Panc1 (cell line): ENCODE measurements at regions not wholly inside any gene's neighbourhood (a gene's known extent, or its start where the extent isn't known, plus 50 kb on each side); places are given as distances from the start of the nearest gene placed in this dataset.

Source experiments
- ATAC-seq: fragments of 200-7000 bp; cut with Tn5 transposase; 2 replicates; pipeline ENCODE4 v1.9.1; 2020; ENCODE audit warnings: mild to moderate bottlenecking, moderate library complexity
- BruUV-seq: library from RNA; stranded (reverse); fragments of 400-500 nt; replicated peaks from 2 replicates; lab custom pipeline; 2021; lab: Mats Ljungman, UMichigan
- CTCF ChIA-PET: fragments of 300-600 bp; sonication (Branson Sonifier 250); formaldehyde crosslinking; loops from one replicate; lab custom pipeline; 2022; ENCODE audit warnings: antibody characterized with exemption; lab: Charles Lee
- POLR2A ChIA-PET: fragments of 300-600 bp; sonication (Branson Sonifier 250); formaldehyde crosslinking; loops from one replicate; lab custom pipeline; 2022; ENCODE audit warnings: antibody characterized with exemption; lab: Charles Lee
- DNase-seq: peaks from one replicate; pipeline ENCODE4 v3.0.0-alpha.2; 2010; ENCODE audit warnings: low read depth, low spot score
- H3K27ac ChIP-seq: 2 replicates; pipeline ENCODE4 v1.5.1; 2011; ENCODE audit warnings: mild to moderate bottlenecking, low read length, inconsistent platforms
- H3K27me3 ChIP-seq: fragments of 200-500 bp; sonication (Bioruptor generic); 2 replicates; pipeline ENCODE4 v1.6.0; 2014; ENCODE audit warnings: low read length, inconsistent platforms; ENCODE audit not compliant: control insufficient read depth, insufficient read depth
- H3K36me3 ChIP-seq: fragments of 200-500 bp; sonication (Bioruptor generic); 2 replicates; pipeline ENCODE4 v1.5.1; 2014; ENCODE audit warnings: inconsistent platforms, mild to moderate bottlenecking, low read length, moderate library complexity; ENCODE audit not compliant: control insufficient read depth, insufficient read depth
- H3K4me1 ChIP-seq: 2 replicates; pipeline ENCODE4 v1.5.1; 2011; ENCODE audit warnings: inconsistent platforms, mild to moderate bottlenecking, low read length, moderate library complexity; ENCODE audit not compliant: control insufficient read depth, insufficient read depth
- H3K4me3 ChIP-seq, 2 experiments: 2 replicates each; pipeline ENCODE4 v1.5.1; 2011 to 2012; ENCODE audit warnings: low read depth in 2 of 2, low read length in 2 of 2, mild to moderate bottlenecking in 2 of 2, inconsistent platforms in 1 of 2, moderate library complexity in 1 of 2
- H3K9me3 ChIP-seq: fragments of 200-500 bp; sonication (Bioruptor generic); 2 replicates; pipeline ENCODE4 v1.5.1; 2014; ENCODE audit warnings: low read depth, mild to moderate bottlenecking, inconsistent platforms, low read length, moderate library complexity; ENCODE audit not compliant: control insufficient read depth, insufficient read depth
- CTCF ChIP-seq: fragments of 450-650 bp; IDR thresholded peaks from 2 replicates; pipeline ENCODE4 v1.5.1; 2017; ENCODE audit warnings: mild to moderate bottlenecking
- POLR2AphosphoS5 ChIP-seq: IDR thresholded peaks from 2 replicates; pipeline ENCODE4 v1.6.1; 2012; ENCODE audit warnings: mild to moderate bottlenecking, low read depth, low read length, moderate library complexity
- SIN3A ChIP-seq: IDR thresholded peaks from 2 replicates; pipeline ENCODE4 v1.6.1; 2012; ENCODE audit warnings: low read depth, mild to moderate bottlenecking, low read length, moderate library complexity, borderline replicate concordance; ENCODE audit not compliant: insufficient read depth
- TCF7L2 ChIP-seq: IDR thresholded peaks from 2 replicates; pipeline ENCODE4 v1.6.1; 2011; ENCODE audit warnings: mild to moderate bottlenecking, low read depth, low read length, inconsistent platforms
- in situ Hi-C: cut with HindIII; loops from 2 replicates; pipeline ENCODE4 v1.10.0; 2016; ENCODE audit warnings: low sequenced_read_pairs, low pct_unique_long_range_greater_than_20kb
- intact Hi-C: fragments of 100-400 bp; cut with micrococcal nuclease; formaldehyde crosslinking; loops from one replicate; pipeline ENCODE4 v1.10.0; 2022; ENCODE audit not compliant: unreplicated experiment
- TF ChIP-seq, protein P1 (sequence below), 2 experiments: IDR thresholded peaks; 2 replicates each; pipeline ENCODE4 v1.6.1; 2011 to 2012; ENCODE audit warnings: low read depth in 2 of 2, control low read depth in 1 of 2, low read length in 1 of 2, mild to moderate bottlenecking in 1 of 2, moderate library complexity in 1 of 2; ENCODE audit not compliant: insufficient read depth in 1 of 2

- TF ChIP-seq SIN3A (no peak), TCF7L2 (no peak), POLR2AphosphoS5 (no peak), CTCF (no peak)
- TF ChIP-seq, protein P1, sequence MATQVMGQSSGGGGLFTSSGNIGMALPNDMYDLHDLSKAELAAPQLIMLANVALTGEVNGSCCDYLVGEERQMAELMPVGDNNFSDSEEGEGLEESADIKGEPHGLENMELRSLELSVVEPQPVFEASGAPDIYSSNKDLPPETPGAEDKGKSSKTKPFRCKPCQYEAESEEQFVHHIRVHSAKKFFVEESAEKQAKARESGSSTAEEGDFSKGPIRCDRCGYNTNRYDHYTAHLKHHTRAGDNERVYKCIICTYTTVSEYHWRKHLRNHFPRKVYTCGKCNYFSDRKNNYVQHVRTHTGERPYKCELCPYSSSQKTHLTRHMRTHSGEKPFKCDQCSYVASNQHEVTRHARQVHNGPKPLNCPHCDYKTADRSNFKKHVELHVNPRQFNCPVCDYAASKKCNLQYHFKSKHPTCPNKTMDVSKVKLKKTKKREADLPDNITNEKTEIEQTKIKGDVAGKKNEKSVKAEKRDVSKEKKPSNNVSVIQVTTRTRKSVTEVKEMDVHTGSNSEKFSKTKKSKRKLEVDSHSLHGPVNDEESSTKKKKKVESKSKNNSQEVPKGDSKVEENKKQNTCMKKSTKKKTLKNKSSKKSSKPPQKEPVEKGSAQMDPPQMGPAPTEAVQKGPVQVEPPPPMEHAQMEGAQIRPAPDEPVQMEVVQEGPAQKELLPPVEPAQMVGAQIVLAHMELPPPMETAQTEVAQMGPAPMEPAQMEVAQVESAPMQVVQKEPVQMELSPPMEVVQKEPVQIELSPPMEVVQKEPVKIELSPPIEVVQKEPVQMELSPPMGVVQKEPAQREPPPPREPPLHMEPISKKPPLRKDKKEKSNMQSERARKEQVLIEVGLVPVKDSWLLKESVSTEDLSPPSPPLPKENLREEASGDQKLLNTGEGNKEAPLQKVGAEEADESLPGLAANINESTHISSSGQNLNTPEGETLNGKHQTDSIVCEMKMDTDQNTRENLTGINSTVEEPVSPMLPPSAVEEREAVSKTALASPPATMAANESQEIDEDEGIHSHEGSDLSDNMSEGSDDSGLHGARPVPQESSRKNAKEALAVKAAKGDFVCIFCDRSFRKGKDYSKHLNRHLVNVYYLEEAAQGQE (IDR thresholded peaks at IDR 0.05; ENCODE audit: insufficient read depth in 1 of 2, low read depth in 2 of 2, low read length in 1 of 2) = no peak
- DNase-seq (no peak), ATAC-seq (no peak)
- H3K4me1 ChIP-seq = peaks cover 13% of the 10 kb centered on the region
- no TSS peak for BruUV-seq
- H3K27ac ChIP-seq = no peak overlapping the region
- no peaks in the 10 kb centered on the region for H3K9me3 ChIP-seq
- no peak overlapping the region for H3K4me3 ChIP-seq
- no peaks in the 10 kb centered on the region for H3K36me3 ChIP-seq
- H3K27me3 ChIP-seq = no peaks in the 10 kb centered on the region
- CTCF ChIA-PET = no interaction called here
- intact Hi-C loops (no loop called here), in situ Hi-C loops (no loop called here)
- POLR2A ChIA-PET = no interaction called here
These were observed 54.1 kb upstream of the SPRY1 start for GRCh38 chr4:123342498-123342897.

- in situ Hi-C loops (no loop called here), intact Hi-C loops (no loop called here)
- H3K36me3 ChIP-seq = no peaks in the 10 kb centered on the region
- no TSS peak for BruUV-seq
- ATAC-seq = no peak
- no peak overlapping the region for H3K4me3 ChIP-seq
- H3K27ac ChIP-seq = 0 out of 2 replicates have a peak overlapping the region, but pooled peaks have one; percentile 9
- H3K4me1 ChIP-seq = peaks cover 13% of the 10 kb centered on the region
- no peak for DNase-seq
- no peaks in the 10 kb centered on the region for H3K27me3 ChIP-seq
- H3K9me3 ChIP-seq = no peaks in the 10 kb centered on the region
- TF ChIP-seq SIN3A (no peak), TCF7L2 (no peak), POLR2AphosphoS5 (no peak), CTCF (no peak)
- TF ChIP-seq, protein P1 (IDR thresholded peaks at IDR 0.05; ENCODE audit: insufficient read depth in 1 of 2, low read depth in 2 of 2, low read length in 1 of 2) = no peak
- ChIA-PET CTCF (no interaction called here), POLR2A (no interaction called here)
These were observed 53.1 kb upstream of the SPRY1 start for GRCh38 chr4:123343400-123344041.
